ENCODE measurements at regions not wholly inside any gene's neighbourhood (a gene's known extent, or its start where the extent isn't known, plus 50 kb on each side); places are given as distances from the start of the nearest gene placed in this dataset.
"Not testable (repeated sequence)": the region's sequence is repeated elsewhere in the genome, so short reads cannot be mapped to it uniquely, and the experiment has no call there.

DNA sequence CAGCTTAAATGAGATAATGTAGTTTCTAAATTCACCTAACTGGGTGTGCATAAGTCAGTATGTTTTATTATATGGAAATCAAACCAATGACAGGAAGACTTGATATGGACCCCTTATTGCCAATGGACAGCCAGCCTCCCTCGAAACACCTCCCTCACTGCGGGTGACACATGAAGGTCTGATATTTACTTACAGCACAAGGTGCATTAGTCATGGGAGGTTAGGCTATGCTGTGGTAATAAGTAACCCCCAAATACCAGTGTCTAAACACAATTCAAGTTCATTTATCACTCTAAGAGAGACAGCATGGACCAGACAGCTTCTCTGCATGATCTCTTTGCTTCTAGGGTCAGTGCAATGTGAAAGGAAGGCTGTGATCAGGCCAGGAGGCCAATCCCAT, 126.0 kb upstream of the KCNJ6 start:
- DNase-seq: no peak

DNA sequence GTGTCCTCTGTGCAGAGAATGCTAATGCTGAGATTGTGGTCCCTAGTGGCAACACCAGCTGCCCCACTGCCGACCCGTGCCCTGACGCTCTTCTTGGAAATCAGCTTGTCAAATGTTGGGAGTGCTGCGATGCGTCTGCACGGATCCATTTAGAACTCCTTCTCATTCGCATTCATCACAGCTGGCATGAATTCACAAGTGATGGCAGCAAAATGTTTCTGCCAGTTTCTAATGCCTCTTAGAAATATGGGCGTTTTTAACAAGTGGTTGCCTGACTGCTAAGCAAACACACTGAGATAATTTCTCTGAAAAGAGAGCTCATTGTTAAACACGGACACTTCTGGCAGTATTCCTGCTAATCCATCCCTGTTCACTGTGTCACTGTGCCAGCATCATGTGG, 131.9 kb upstream of the KCNJ6 start:
- DNase-seq: no peak

DNA sequence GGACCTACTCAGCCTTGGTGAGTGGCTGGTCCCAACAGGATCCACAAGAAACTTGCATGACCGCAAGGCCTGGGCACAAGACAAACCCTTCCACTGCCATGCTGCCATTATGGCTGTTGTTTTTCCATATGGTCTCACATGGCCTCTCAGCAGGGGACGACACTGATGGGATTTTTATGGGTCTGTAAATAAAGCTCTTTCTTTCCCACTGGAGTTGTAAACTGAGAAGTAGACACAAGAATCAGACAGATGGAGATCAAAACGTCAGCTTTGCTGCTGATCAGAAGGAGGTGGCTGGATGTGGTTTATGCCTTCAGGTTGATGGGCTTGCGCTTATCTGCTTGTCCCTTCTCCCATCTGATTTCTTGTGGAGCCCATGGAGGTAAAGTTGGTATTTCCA, 138.1 kb upstream of the KCNJ6 start:
- no peak for DNase-seq

DNA sequence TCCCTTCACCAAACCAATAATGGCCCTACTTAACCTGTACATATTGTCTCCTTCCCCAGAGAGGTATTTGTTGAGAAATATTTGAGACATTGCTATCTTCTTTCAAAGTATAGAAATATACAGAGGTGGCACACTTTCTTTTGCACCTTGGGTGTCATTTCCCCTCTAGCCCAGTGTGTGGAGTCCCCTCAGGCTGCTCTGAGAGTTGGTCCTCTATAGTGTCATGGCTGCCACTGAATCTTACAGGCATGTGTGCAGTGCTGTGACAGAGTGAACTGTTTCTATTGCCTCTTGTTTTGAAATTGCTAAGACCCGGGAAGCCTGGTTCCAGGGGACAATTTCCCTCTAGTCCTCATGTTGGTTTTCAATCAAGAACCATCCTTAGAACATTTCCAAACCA, 140.2 kb upstream of the KCNJ6 start:
- no peak for DNase-seq

DNA sequence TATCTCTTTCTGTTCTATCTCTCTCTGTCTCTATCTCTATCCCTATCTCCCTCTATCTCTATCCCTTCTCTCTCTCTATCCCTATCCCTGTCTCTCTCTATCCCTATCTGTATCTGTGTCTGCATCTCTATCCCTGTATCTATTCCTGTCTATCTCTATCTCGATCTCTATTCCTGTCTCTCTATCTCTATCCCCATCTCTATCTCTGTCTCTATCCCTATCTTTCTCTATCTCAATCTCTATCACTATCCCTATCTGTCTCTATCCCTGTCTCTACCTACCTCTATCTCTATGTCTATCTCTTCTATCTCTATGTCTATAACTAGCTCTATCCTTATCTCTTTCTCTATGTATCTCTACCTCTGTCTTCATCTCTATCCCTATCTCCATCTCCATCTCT, 141.4 kb upstream of the KCNJ6 start:
- DNase-seq: no peak

DNA sequence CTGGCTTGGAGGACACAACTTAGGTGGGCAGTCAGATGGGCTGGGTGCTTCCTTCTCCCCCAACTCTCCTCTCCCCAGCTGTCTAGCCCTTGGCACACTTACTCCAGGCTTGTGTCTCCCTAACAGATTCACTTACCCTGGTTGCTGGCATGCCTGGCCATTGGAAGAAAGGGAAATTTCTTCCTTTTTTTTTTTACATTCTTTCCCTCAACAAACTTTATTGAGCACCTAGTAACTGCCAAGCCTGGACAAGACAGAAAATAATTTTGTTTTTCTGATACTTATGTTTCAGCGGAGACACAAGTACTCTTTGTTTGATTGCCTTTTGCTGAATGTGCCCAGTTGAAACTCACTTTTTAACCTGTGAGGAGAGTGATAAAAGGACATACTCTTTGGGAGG, 144.3 kb upstream of the KCNJ6 start:
- no peak for DNase-seq

DNA sequence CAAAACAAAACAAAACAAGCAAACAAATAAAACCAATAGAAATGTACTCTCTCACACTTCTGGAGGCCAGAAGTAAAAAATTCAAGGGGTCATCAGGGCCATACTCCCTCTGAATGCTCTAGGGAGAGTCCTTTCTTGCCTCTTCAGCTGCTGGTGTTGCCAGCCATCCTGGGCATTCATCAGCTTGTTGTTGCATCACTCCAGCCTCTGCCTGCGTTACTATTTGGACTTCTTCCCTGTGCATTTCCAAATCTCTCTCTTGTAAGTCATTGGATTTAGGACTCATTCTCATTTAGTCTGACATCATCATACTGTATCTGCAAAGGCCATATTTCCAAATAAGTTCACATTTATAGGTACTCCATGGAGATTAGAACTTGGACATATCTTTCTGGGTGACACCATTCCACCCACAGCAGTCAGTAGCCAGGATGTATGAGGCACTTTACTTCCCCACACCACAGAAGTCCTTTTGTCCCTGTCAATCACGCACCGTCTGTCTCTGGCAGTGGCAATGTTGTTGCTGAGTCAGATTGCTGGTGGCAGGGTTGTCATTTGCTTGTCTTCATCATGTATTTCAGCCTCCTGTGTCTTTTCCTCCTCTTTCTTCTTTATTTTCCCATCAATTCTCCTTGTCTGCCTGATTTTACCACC, 151.0 kb upstream of the KCNJ6 start:
- no peak for DNase-seq

DNA sequence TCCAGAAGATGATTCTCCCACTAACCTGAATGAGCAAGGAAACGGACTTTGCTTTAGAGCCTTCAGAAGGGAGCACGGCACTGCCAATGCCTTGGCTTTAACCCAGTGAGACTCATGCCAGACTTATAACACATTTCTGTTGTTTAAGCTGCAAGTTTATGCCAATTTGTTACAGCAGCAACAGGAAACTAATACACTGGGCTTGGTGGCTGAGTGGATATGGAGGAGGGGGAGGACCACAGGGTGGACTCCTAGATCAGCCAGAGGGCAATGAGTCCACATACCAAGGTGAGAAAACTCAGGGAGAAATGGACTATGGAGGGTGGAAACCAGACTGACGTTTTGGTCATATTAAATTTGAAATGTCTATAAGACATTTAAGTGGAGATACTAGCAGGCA, 156.2 kb upstream of the KCNJ6 start:
- no peak for DNase-seq

DNA sequence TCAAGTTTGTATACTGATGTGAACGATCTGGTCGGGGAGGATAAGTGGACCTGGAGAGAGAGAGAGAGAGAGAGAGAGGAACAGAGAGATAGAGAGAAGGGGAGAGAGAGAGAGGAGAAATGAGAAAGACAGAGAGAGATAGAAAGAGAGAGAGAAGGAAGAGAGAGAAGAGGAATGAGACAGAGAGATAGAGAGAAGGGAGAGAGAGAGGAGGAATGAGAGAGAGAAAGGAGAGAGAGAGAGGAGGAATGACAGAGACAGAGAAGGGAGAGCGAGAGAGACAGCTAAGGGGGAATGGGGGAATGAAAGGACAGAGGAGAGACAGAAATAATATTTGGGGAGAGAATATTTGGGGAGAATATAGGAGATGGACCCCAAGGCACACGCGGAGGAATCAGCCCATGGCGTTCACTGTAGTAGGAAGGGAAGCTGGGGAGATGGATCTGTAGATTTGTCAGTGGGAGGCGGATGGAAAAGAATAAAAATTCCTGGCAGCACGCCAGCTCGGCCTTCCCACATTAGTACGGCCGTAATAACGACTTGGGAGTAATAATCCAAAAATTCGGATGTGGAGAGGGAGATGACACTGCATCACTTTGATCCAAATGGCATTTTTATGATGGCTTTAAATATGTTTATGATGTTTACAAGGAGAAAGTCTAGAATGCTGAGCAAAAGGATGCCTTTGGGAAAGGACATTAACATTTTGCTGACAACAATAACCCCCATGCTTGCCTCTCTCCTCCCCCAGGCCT, 159.8 kb upstream of the KCNJ6 start:
- no peak for DNase-seq

DNA sequence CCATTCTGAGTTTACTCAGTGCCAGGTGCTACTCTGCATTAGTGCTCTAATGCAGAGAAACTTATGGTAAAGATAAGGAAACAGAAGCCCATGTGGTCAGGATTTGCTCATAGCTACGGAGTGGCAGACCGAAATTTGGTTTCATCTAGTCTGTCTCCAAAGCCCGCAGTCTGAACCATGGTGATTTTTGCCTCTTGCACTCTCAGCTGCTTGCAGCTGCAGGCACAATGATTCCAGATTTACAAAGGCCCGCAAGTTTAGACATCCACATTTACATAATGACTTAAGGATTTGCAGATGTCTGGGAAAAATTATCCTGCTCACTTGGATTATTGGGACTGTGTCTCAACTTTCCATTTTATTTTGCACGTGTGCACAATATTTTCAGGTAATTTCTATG, 161.3 kb upstream of the KCNJ6 start:
- no peak for DNase-seq

DNA sequence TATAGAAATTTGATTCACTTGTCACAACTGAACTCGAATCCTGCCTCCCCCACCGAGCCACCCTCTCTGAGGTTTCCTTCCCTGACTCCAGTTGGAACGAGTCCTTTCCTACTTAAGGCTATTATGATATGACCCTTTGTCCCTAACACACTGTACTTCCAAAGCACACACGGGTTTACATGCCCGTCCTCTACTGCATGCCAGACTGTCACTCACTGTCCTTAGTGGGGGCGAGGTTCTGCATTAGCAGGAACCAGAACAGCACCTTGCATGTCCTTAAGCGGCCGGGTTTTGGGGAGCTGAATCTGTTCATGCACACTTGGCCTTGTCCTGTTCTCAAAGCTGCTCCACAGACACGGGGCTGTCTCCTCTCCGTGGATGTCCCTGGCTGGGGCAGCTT, 164.6 kb upstream of the KCNJ6 start:
- no peak for DNase-seq

DNA sequence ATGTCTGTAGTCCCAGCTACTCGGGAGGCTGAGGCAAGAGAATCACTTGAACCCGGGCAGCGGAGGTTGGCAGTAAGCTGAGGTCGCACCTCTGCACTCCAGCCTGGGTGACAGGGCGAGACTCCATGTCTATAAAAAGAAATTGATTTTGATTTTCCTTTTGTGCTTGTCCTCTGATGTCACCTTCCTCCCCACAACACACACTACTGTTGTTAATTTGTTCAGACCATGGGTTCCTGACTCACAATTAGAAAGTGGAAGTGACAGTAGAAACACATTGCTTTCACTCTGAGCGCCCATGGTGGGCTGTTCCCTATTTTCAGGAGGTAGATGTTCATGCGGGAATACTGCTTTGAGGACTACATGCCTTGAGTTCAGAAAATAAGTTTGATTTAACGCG, 165.5 kb upstream of the KCNJ6 start:
- no peak for DNase-seq

DNA sequence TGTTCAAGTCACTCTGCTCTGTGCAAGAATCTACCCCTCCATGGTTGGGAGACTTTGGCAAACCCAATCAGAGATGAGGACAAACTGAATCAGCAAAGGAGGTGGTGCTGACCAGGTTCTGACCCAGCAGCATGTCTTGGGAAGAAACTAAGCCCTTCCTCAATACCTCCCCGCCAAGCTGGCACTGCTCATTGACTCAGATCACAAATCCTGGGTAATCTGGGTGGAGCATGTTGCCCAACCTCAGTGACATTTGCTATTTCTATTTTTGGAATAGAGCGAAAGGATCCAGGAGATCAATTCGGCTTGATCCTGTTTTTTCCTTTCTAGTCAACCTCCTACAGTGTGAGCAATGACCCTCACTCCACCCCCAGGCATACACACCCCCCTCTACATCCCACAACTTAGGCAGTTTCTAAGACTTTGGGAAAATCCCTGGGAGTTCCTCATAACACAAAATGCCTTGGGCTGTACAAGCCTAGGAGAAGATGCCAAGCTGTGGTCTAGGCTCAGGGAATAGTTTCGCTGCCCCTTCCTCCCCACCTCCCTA, 166.8 kb upstream of the KCNJ6 start:
- no peak for DNase-seq

DNA sequence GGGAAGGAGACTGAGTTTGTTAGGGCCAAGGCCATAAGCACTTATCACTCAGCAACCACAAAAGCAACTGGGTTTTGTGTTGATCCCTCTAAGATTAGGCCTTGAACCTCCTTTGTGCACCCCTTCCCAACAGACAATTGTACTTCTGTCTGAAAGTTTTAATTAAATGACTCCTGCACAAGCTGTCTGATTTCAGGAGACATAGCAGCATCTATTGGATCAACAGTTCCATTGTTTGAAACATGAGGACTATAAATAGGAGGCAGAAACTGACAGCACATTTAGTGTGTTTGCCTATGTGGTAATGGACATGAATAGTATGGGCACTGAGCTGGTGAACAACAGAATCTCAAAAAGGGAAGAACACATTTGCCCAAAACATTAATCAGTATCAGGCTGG, 167.3 kb upstream of the KCNJ6 start:
- DNase-seq: no peak

DNA sequence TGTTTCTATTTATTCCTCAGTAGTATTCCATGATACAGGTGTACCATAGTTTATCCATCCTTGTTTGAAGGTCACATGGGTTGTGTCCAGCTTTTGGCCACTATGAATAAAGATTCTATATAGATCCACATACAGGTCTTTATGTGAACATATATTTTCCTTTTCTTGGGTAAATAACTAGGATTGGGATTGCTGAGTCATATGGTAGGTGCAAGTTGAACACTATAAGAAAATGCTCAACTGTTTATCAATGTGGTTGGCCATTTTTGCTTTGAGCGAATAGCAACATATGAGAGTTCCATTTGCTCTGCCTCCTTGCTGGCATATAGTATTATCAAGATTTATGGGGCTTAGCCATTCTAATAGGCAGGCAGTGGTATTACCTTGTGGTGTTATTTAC, 170.2 kb upstream of the KCNJ15 start:
- DNase-seq: no peak

DNA sequence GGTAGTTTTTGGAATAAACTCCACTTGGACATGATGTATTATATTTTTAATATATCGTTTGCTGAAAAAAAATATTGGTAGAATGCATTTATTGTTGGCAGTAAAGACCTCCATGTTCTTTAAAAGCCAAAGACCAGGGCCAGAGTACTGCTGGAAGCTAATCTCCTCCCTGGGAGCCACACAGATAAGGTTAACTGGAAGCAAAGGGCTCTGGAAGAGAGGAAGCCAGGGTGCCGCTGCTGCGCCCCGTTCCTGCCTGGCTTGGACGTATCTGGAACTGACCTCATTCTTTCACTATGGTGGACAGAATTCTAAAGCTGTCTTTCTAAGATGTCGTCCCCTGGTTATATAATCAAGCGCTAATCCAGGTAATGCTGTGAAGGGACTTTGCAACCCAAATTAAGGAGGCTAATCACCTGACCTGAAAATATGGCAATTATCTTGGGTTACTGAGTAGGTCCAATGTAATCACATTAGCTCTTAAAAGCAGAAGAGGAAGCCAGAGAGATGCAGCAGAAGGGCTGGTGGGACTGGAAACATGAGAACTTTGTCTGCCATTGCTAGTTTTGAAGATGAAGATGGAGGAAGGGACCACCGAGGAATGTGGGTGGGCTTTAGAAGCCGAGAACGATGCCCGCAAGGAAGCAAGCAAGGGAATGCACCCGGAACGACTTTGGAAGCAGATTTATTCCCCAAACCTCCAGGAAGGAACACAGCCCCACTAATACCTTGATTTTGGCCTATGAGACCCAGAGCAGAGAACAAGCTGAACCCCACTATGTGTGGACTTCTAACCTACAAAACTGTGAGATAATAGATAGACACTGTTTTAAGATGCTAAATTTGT, 167.7 kb upstream of the KCNJ15 start:
- no peak for DNase-seq

DNA sequence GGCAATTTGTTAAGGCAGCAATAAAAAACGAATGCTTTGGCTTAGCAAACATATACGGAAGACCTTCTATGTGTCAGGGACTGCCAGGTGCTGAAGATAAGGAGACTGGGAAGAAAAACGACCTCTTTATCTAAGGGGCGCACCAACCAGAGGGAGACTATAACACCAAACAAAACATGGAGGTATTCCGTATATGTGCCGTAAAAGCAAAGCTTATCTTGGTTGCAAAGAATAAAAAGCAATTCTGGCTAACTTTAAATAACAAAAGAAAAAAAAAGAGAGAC, 167.1 kb upstream of the KCNJ15 start:
- DNase-seq: no peak

DNA sequence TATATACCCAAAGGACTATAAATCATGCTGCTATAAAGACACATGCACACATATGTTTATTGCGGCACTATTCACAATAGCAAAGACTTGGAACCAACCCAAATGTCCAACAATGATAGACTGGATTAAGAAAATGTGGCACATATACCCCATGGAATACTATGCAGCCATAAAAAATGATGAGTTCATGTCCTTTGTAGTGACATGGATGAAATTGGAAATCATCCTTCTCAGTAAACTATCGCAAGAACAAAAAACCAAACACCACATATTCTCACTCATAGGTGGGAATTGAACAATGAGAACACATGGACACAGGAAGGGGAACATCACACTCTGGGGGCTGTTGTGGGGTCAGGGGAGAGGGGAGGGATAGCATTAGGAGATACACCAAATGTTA, 165.7 kb upstream of the KCNJ15 start:
- not testable (repeated sequence) for DNase-seq

DNA sequence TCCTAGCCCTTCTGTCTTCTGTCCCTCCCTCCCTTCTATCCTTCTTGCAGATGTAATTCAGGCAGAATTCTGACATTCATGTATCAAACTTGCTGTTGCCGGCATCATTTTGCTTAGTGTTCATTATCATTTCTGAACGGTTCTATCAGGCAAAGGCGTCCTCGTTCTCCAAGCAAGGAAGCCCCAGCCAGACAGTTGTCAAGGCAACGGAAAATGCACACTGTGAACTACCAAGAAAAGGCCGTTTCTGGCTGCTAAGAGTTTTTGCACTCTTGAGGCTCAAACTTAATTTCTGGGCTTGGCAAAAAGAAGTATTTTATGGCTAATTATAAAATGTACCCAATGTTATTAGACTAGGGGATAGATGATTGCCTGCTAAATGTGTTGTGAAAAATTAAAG, 164.7 kb upstream of the KCNJ15 start:
- no peak for DNase-seq

DNA sequence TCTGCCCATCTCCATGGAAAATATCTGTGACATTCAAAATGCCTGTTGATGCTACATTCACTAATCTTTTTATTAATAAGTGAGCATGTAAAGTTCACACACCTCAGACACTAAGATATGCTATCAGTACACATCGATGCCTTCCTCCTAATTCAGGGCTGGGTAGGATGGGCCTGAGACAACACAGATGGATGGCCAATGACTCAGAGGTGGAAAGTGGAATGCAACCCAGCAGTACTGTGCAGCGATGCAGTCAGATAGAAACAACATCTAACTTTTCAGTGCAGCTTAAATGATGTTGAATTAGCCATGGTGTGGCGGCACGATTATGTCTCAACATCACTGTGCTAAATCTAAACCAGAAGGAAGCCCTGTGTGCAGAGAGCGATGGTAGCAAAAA, 161.6 kb upstream of the KCNJ15 start:
- DNase-seq: no peak

DNA sequence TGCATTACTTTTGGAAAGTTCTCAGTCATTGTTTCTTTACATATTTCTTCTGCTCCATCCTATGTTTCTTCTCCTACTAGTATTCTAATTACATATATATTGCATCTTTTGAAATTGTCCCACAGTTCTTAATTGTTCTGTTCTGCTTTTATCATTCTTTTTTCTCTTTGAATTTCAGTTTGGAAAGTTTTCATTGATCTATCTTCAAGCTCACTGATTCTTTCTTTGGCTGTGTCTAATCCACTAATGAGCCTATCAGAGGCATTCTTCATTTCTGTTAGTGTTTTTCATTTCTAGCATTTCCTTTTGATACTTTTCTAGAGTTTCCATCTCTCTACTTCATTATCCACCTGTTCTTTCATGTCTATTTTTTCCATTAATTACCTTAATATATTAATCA, 159.0 kb upstream of the KCNJ15 start:
- no peak for DNase-seq

DNA sequence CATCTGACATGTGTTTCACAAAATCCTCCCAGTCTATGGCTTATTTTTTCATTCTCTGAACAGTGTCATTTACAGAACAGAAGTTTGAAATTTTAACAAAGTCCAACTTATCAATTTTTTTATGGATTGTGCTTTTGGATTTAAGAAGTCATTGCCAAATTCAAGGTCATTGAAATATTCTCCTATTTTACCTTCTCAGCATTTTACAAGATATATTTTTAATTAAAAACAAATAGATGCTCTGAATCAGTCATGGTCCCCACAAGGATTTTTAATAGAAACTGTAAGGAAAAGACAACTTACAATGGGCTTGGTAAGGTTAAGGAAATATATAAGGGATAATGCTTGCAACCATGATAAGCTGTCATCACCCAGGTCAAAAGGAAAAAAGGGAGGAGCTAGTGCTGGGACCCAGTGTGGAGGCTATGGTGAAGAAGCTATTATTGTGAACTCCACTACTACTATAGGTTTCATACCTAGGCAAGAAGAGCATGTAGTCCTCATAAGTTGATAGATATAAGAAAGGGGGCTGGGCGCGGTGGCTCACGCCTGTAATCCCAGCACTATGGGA, 144.5 kb upstream of the KCNJ15 start:
- DNase-seq: peak; percentile 31

DNA sequence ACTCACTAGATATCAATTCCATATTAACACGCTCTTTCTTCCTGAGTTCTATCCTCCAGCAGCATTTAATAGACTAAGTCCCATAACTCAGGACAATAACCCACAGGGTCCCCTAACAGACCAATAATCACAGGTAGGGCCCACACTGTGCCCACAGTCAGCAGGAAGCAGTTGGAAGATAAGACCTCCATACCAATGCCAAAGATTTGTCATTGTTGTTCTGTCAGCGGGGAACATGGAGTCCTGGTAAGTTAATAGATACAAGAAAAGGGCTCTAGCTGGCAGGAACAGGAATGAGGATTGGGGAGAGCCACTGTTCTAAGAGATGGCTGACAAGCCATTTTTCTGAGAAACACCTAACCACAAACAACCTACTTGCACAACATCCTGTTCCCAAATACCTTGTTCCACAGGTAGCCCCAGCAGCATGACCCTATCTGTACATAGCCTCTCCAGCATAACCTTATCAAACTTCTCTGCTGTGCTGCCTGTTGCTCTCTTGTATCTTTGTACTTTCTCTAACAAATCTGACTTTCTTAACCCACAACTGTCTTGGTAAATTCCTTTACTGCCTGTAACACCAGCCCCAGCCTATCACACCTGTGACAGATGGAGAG, 142.0 kb upstream of the KCNJ15 start:
- DNase-seq: peak; percentile 17
